H9 (cell line): ENCODE measurements at regions not wholly inside any gene's neighbourhood (a gene's known extent, or its start where the extent isn't known, plus 50 kb on each side); places are given as distances from the start of the nearest gene placed in this dataset.

ENCODE experiments used
- DNase-seq: peaks from one replicate; pipeline ENCODE4 v3.0.0-alpha.2; 2017
- H2AFZ ChIP-seq: one replicate; pipeline ENCODE4 v1.6.1; 2013; ENCODE audit warnings: mild to moderate bottlenecking, low read length, control low read depth, moderate library complexity
- H2AK5ac ChIP-seq: 2 replicates; pipeline ENCODE4 v1.6.1; 2013; ENCODE audit warnings: low read length, control low read depth, mixed read lengths; ENCODE audit not compliant: insufficient read length
- H2BK120ac ChIP-seq: one replicate; pipeline ENCODE4 v1.6.1; 2013; ENCODE audit warnings: low read depth, mild to moderate bottlenecking, low read length, control low read depth, inconsistent platforms; ENCODE audit not compliant: poor library complexity, severe bottlenecking
- H2BK12ac ChIP-seq: 2 replicates; pipeline ENCODE4 v1.6.1; 2013; ENCODE audit warnings: low read length, control low read depth, mixed read lengths, low read depth; ENCODE audit not compliant: insufficient read length
- H2BK15ac ChIP-seq: 2 replicates; pipeline ENCODE4 v1.6.1; 2013; ENCODE audit warnings: low read depth, low read length, control low read depth
- H2BK20ac ChIP-seq: one replicate; pipeline ENCODE4 v1.6.1; 2013; ENCODE audit warnings: low read depth, mild to moderate bottlenecking, low read length, control low read depth, inconsistent platforms; ENCODE audit not compliant: poor library complexity, severe bottlenecking
- H2BK5ac ChIP-seq: 2 replicates; pipeline ENCODE4 v1.6.1; 2013; ENCODE audit warnings: low read length, control low read depth, mixed read lengths; ENCODE audit not compliant: insufficient read length
- H3K14ac ChIP-seq: 2 replicates; pipeline ENCODE4 v1.6.1; 2013; ENCODE audit warnings: low read length, control low read depth; ENCODE audit not compliant: insufficient read depth
- H3K18ac ChIP-seq: 2 replicates; pipeline ENCODE4 v1.6.1; 2013; ENCODE audit warnings: low read depth, mild to moderate bottlenecking, mixed read lengths, low read length, control low read depth; ENCODE audit not compliant: insufficient read length
- H3K23ac ChIP-seq: 2 replicates; pipeline ENCODE4 v1.6.1; 2013; ENCODE audit warnings: low read length, control low read depth, mixed read lengths, low read depth; ENCODE audit not compliant: insufficient read length
- H3K23me2 ChIP-seq: 2 replicates; pipeline ENCODE4 v1.6.1; 2013; ENCODE audit warnings: low read depth, mild to moderate bottlenecking, mixed read lengths, low read length, control low read depth; ENCODE audit not compliant: insufficient read length, poor library complexity, severe bottlenecking
- H3K27ac ChIP-seq: 2 replicates; pipeline ENCODE4 v1.5.1; 2013; ENCODE audit warnings: low read length, control low read depth, mixed read lengths, low read depth; ENCODE audit not compliant: insufficient read length
- H3K27me3 ChIP-seq: 2 replicates; pipeline ENCODE4 v1.6.1; 2013; ENCODE audit warnings: low read length, control low read depth, inconsistent platforms; ENCODE audit not compliant: insufficient read depth
- H3K4ac ChIP-seq: 2 replicates; pipeline ENCODE4 v1.6.1; 2013; ENCODE audit warnings: low read depth, mild to moderate bottlenecking, control low read depth, inconsistent platforms, low read length, moderate library complexity
- H3K4me1 ChIP-seq: 2 replicates; pipeline ENCODE4 v1.6.1; 2013; ENCODE audit warnings: low read length, control low read depth, inconsistent platforms; ENCODE audit not compliant: insufficient read depth
- H3K4me2 ChIP-seq: 2 replicates; pipeline ENCODE4 v1.6.1; 2013; ENCODE audit warnings: low read length, control low read depth, mixed read lengths; ENCODE audit not compliant: insufficient read length, insufficient read depth
- H3K56ac ChIP-seq: 2 replicates; pipeline ENCODE4 v1.6.1; 2013; ENCODE audit warnings: low read depth, mild to moderate bottlenecking, mixed read lengths, low read length, control low read depth; ENCODE audit not compliant: insufficient read length
- H3K79me1 ChIP-seq: 2 replicates; pipeline ENCODE4 v1.6.1; 2013; ENCODE audit warnings: low read depth, mild to moderate bottlenecking, moderate library complexity, low read length, control low read depth, inconsistent platforms; ENCODE audit not compliant: insufficient read depth, poor library complexity, severe bottlenecking
- H3K79me2 ChIP-seq: 2 replicates; pipeline ENCODE4 v1.6.1; 2013; ENCODE audit warnings: low read length, control low read depth, inconsistent platforms; ENCODE audit not compliant: insufficient read depth
- H3K9ac ChIP-seq: 2 replicates; pipeline ENCODE4 v1.6.1; 2013; ENCODE audit warnings: low read length, control low read depth, mixed read lengths; ENCODE audit not compliant: insufficient read length; ENCODE audit errors: extremely low read depth
- H3K9me3 ChIP-seq: one replicate; pipeline ENCODE4 v1.6.1; 2013; ENCODE audit warnings: low read depth, low read length, inconsistent platforms; ENCODE audit not compliant: control insufficient read depth
- H3T11ph ChIP-seq: one replicate; pipeline ENCODE4 v1.6.1; 2013; ENCODE audit warnings: mild to moderate bottlenecking, low read length, control low read depth, inconsistent platforms
- H4K20me1 ChIP-seq: one replicate; pipeline ENCODE4 v1.6.1; 2013; ENCODE audit not compliant: control insufficient read depth, insufficient read length, insufficient read depth
- H4K5ac ChIP-seq: 2 replicates; pipeline ENCODE4 v1.6.1; 2013; ENCODE audit warnings: low read depth, mild to moderate bottlenecking, mixed read lengths, low read length, control low read depth; ENCODE audit not compliant: insufficient read length
- H4K8ac ChIP-seq: replicated peaks from 2 replicates; pipeline ENCODE4 v1.6.1; 2013; ENCODE audit warnings: low read length, control low read depth, mixed read lengths, low read depth; ENCODE audit not compliant: insufficient read length
- H4K91ac ChIP-seq: 2 replicates; pipeline ENCODE4 v1.6.1; 2013; ENCODE audit warnings: low read depth, mild to moderate bottlenecking, moderate library complexity, mixed read lengths, low read length, control low read depth; ENCODE audit not compliant: insufficient read length
- H3K27ac Mint-ChIP-seq, 3 experiments: 2 replicates in 2 of 3; 3 replicates in 1 of 3; pipeline ENCODE4 v1.8.0; 2020 to 2021; ENCODE audit warnings: mixed read lengths in 3 of 3, mild to moderate bottlenecking in 1 of 3, moderate library complexity in 1 of 3
- H3K27me3 Mint-ChIP-seq: 2 replicates; pipeline ENCODE4 v1.8.0; 2021; ENCODE audit warnings: low read depth, mild to moderate bottlenecking, moderate library complexity, mixed read lengths
- H3K36me3 Mint-ChIP-seq, 3 experiments: 2 replicates in 2 of 3; 3 replicates in 1 of 3; pipeline ENCODE4 v1.8.0; 2020 to 2021; ENCODE audit warnings: low read depth in 3 of 3, mixed read lengths in 3 of 3; ENCODE audit not compliant: insufficient read depth in 1 of 3
- H3K4me1 Mint-ChIP-seq, 2 experiments: 2 replicates each; pipeline ENCODE4 v1.8.0; 2020; ENCODE audit warnings: mixed read lengths in 2 of 2
- H3K4me3 Mint-ChIP-seq, 2 experiments: 2 replicates in 1 of 2; 3 replicates in 1 of 2; pipeline ENCODE4 v1.8.0; 2020 to 2021; ENCODE audit warnings: mild to moderate bottlenecking in 2 of 2, mixed read lengths in 2 of 2, moderate library complexity in 1 of 2
- H3K9me3 Mint-ChIP-seq, 2 experiments: 2 replicates in 1 of 2; 3 replicates in 1 of 2; pipeline ENCODE4 v1.8.0; 2020; ENCODE audit warnings: mild to moderate bottlenecking in 2 of 2, mixed read lengths in 2 of 2, moderate library complexity in 1 of 2
- CTCF ChIP-seq: fragments of 200-600 bp; sonication (generic); conservative IDR thresholded peaks from 3 replicates; pipeline ENCODE4 v1.8.0; 2021; ENCODE audit warnings: antibody characterized with exemption, mild to moderate bottlenecking
- WGBS: extraction: QIAGEN DNeasy Blood & Tissue Kit; methylation state at CpG from one replicate; pipeline ENCODE4 v1.1.7; 2013; ENCODE audit warnings: missing lambda C conversion rate, low lambda C conversion rate, mixed read lengths; ENCODE audit not compliant: insufficient read length; ENCODE audit errors: extremely low coverage; 5-methylcytosine and 5-hydroxymethylcytosine counted together

- Histone ChIP-seq H3K4me1 (peaks cover 2% of the 10 kb centered on the region; the same call in 1 of the 2 replicates), H3K23me2 (no peaks in the 10 kb centered on the region), H3K18ac (no peak overlapping the region), H3K27ac (no peak overlapping the region), H2BK5ac (no peak overlapping the region), H2BK12ac (no peak overlapping the region), H2AFZ (no peak overlapping the region), H3K14ac (no peak overlapping the region), H2AK5ac (no peak overlapping the region), H3K23ac (no peak overlapping the region), H4K5ac (no peak overlapping the region), H4K8ac (no peak overlapping the region), H3K79me1 (no peaks in the 10 kb centered on the region), H3K9ac (no peak overlapping the region), H4K91ac (no peak overlapping the region), H3K9me3 (no peaks in the 10 kb centered on the region), H3K56ac (no peak overlapping the region), H2BK120ac (no peak overlapping the region), H3K79me2 (no peaks in the 10 kb centered on the region), H4K20me1 (no peaks in the 10 kb centered on the region), H3K4ac (no peak overlapping the region), H2BK20ac (no peak overlapping the region), H2BK15ac (no peak overlapping the region), H3K4me2 (no peak overlapping the region), H3T11ph (no peak overlapping the region), H3K27me3 (no peaks in the 10 kb centered on the region)
- no peak for DNase-seq
- WGBS, result no CpG with 5 or more reads among the region's 4 CpGs
- Mint-ChIP-seq H3K27me3 (no peaks in the 10 kb centered on the region; the same call in 1 of the 2 replicates), H3K27ac (no peak overlapping the region; a peak in 1 of 7 replicates), H3K4me3 (no peak overlapping the region), H3K9me3 (peaks cover 5 to 7% of the 10 kb centered on the region in 2 experiments; a peak in 3 of 5 replicates), H3K36me3 (peaks cover 0 to 4% (median 1%) of the 10 kb centered on the region in 3 experiments; a peak in 3 of 7 replicates), H3K4me1 (peaks cover 26 to 30% of the 10 kb centered on the region in 2 experiments)
- TF ChIP-seq CTCF, result no peak
Observed at GRCh38 chr18:45413180-45413836, 202.0 kb upstream of the SLC14A2 start.
